HCT116 (cell line): ENCODE measurements at regions not wholly inside any gene's neighbourhood (a gene's known extent, or its start where the extent isn't known, plus 50 kb on each side); places are given as distances from the start of the nearest gene placed in this dataset.

Source experiments
- ATAC-seq: fragments of 200-7000 bp; cut with Tn5 transposase; 2 replicates; pipeline ENCODE4 v1.9.1; 2020; ENCODE audit warnings: mild to moderate bottlenecking, moderate library complexity
- BruUV-seq: library from RNA; stranded (reverse); fragments of 400-500 nt; replicated peaks from 2 replicates; lab custom pipeline; 2021; lab: Mats Ljungman, UMichigan
- CTCF ChIA-PET: fragments of 300-600 bp; sonication (Branson Sonifier 250); formaldehyde crosslinking; loops from one replicate; lab custom pipeline; 2021; ENCODE audit warnings: antibody characterized with exemption; lab: Charles Lee
- POLR2A ChIA-PET: fragments of 300-600, 350-600 bp; sonication (Branson Sonifier 250); formaldehyde crosslinking; loops from one replicate; lab custom pipeline; 2021; ENCODE audit warnings: antibody characterized with exemption; lab: Charles Lee
- RAD21 ChIA-PET, 2 experiments: fragments of 300-600 bp; sonication (Branson Sonifier 250); formaldehyde crosslinking; loops; one replicate each; lab custom pipeline; 2023; ENCODE audit warnings: low total read pairs in 2 of 2; ENCODE audit not compliant: uncharacterized antibody in 2 of 2, unreplicated experiment in 2 of 2, low non-redundant PET in 1 of 2; lab: Charles Lee
- DNase-seq: peaks from one replicate; pipeline ENCODE4 v3.0.0-alpha.2; 2010; ENCODE audit warnings: low read depth, low spot score
- H2AFZ ChIP-seq: fragments of 200-600 bp; shearing (Covaris generic), sonication (generic); 2 replicates; pipeline ENCODE4 v1.6.1; 2017; ENCODE audit warnings: low read depth, mixed run types, mixed read lengths, antibody characterized with exemption, low read length; ENCODE audit not compliant: poor library complexity, severe bottlenecking
- H3K27ac ChIP-seq: 2 replicates; pipeline ENCODE4 v1.5.1; 2012; ENCODE audit warnings: low read depth, low read length
- H3K27me3 ChIP-seq: fragments of 200-600 bp; sonication (generic); 2 replicates; pipeline ENCODE4 v1.6.1; 2016; ENCODE audit warnings: mixed run types, low read length, mixed read lengths; ENCODE audit not compliant: insufficient read depth
- H3K36me3 ChIP-seq, 2 experiments: fragments of 200-500 bp in 1 of 2; fragments of 200-600 bp in 1 of 2; sonication (Bioruptor generic) in 1 of 2; sonication (generic) in 1 of 2; 2 replicates each; pipeline versions ENCODE4 v1.5.1 to v1.6.1; 2014 to 2016; ENCODE audit warnings: low read length in 2 of 2, inconsistent platforms in 1 of 2, mixed read lengths in 1 of 2, mixed run types in 1 of 2; ENCODE audit not compliant: insufficient read depth in 2 of 2, control insufficient read depth in 1 of 2
- H3K4me1 ChIP-seq, 2 experiments: fragments of 200-600 bp in 1 of 2; sonication (generic) in 1 of 2; 2 replicates each; pipeline versions ENCODE4 v1.5.1 to v1.6.1; 2012 to 2017; ENCODE audit warnings: low read length in 2 of 2, inconsistent platforms in 1 of 2, mild to moderate bottlenecking in 1 of 2, mixed read lengths in 1 of 2, mixed run types in 1 of 2, moderate library complexity in 1 of 2; ENCODE audit not compliant: insufficient read depth in 2 of 2, control insufficient read depth in 1 of 2
- H3K4me2 ChIP-seq: fragments of 200-600 bp; sonication (generic); 2 replicates; pipeline ENCODE4 v1.6.1; 2017; ENCODE audit warnings: mixed run types, low read length, mixed read lengths
- H3K4me3 ChIP-seq, 2 experiments: fragments of 200-600 bp in 1 of 2; sonication (generic) in 1 of 2; replicated peaks in 1 of 2; 2 replicates each; pipeline ENCODE4 v1.5.1; 2011 to 2016; ENCODE audit warnings: low read length in 2 of 2, control low read depth in 1 of 2, low read depth in 1 of 2, mild to moderate bottlenecking in 1 of 2, mixed read lengths in 1 of 2, mixed run types in 1 of 2
- H3K79me2 ChIP-seq: fragments of 200-600 bp; sonication (generic); 2 replicates; pipeline ENCODE4 v1.6.1; 2017; ENCODE audit warnings: mild to moderate bottlenecking, mixed run types, low read length, moderate library complexity, mixed read lengths; ENCODE audit not compliant: insufficient read depth
- H3K9ac ChIP-seq: fragments of 200-600 bp; sonication (generic); 2 replicates; pipeline ENCODE4 v1.6.1; 2016; ENCODE audit warnings: low read length, mixed read lengths
- H3K9me2 ChIP-seq: fragments of 200-600 bp; sonication (generic), shearing (Covaris generic); 2 replicates; pipeline ENCODE4 v1.6.1; 2017; ENCODE audit warnings: mixed run types, mild to moderate bottlenecking, moderate library complexity; ENCODE audit not compliant: insufficient read depth
- H3K9me3 ChIP-seq, 2 experiments: fragments of 200-500 bp in 1 of 2; fragments of 200-600 bp in 1 of 2; sonication (Bioruptor generic) in 1 of 2; sonication (generic) in 1 of 2; 2 replicates each; pipeline ENCODE4 v1.6.1; 2014 to 2017; ENCODE audit warnings: low read length in 2 of 2, mixed read lengths in 2 of 2, inconsistent platforms in 1 of 2, low read depth in 1 of 2, mild to moderate bottlenecking in 1 of 2, mixed run types in 1 of 2, moderate library complexity in 1 of 2; ENCODE audit not compliant: control insufficient read depth in 1 of 2, insufficient read depth in 1 of 2
- H4K20me1 ChIP-seq: fragments of 200-600 bp; sonication (generic), shearing (Covaris generic); 2 replicates; pipeline ENCODE4 v1.6.1; 2017; ENCODE audit warnings: mixed run types, mild to moderate bottlenecking, moderate library complexity; ENCODE audit not compliant: insufficient read depth
- ATF3 ChIP-seq: IDR thresholded peaks from 2 replicates; pipeline ENCODE4 v1.6.1; 2012
- CBX3 ChIP-seq: IDR thresholded peaks from 2 replicates; pipeline ENCODE4 v1.6.1; 2012; ENCODE audit warnings: low read depth
- CEBPB ChIP-seq: IDR thresholded peaks from 2 replicates; pipeline ENCODE4 v1.6.1; 2012; ENCODE audit warnings: low read depth
- EGR1 ChIP-seq: IDR thresholded peaks from 2 replicates; pipeline ENCODE4 v1.6.1; 2012; ENCODE audit warnings: low read depth
- ELF1 ChIP-seq: IDR thresholded peaks from 2 replicates; pipeline ENCODE4 v1.6.1; 2012; ENCODE audit warnings: low read depth, borderline replicate concordance
- EZH2 ChIP-seq: fragments of 200-600 bp; sonication (generic); IDR thresholded peaks from 2 replicates; pipeline ENCODE4 v1.6.1; 2017; ENCODE audit warnings: antibody characterized with exemption, mixed run types
- FOSL1 ChIP-seq: IDR thresholded peaks from 2 replicates; pipeline ENCODE4 v1.6.1; 2012; ENCODE audit warnings: low read depth
- JUND ChIP-seq: IDR thresholded peaks from 2 replicates; pipeline ENCODE4 v1.6.1; 2012
- POLR2AphosphoS5 ChIP-seq: IDR thresholded peaks from 2 replicates; pipeline ENCODE4 v1.6.1; 2011; ENCODE audit warnings: mild to moderate bottlenecking, low read depth, low read length, moderate library complexity
- RAD21 ChIP-seq: IDR thresholded peaks from 2 replicates; pipeline ENCODE4 v1.6.1; 2012; ENCODE audit warnings: low read depth, mild to moderate bottlenecking
- SIN3A ChIP-seq: IDR thresholded peaks from 2 replicates; pipeline ENCODE4 v1.6.1; 2012; ENCODE audit warnings: low read depth
- SP1 ChIP-seq: IDR thresholded peaks from 2 replicates; pipeline ENCODE4 v1.6.1; 2012; ENCODE audit warnings: low read depth
- SRF ChIP-seq: IDR thresholded peaks from 2 replicates; pipeline ENCODE4 v1.6.1; 2012; ENCODE audit warnings: low read depth
- YY1 ChIP-seq: IDR thresholded peaks from 2 replicates; pipeline ENCODE4 v1.6.1; 2011; ENCODE audit warnings: low read length, low read depth, moderate library complexity, mild to moderate bottlenecking; ENCODE audit not compliant: insufficient replicate concordance; ENCODE audit errors: extremely low read depth
- ZBTB33 ChIP-seq: IDR thresholded peaks from 2 replicates; pipeline ENCODE4 v1.6.1; 2011; ENCODE audit warnings: mild to moderate bottlenecking, low read length, moderate library complexity; ENCODE audit not compliant: insufficient replicate concordance; ENCODE audit errors: extremely low read depth
- ZNF274 ChIP-seq: fragments of 200-500 bp; sonication (Bioruptor generic); IDR thresholded peaks from 2 replicates; pipeline ENCODE4 v1.6.1; 2014; ENCODE audit warnings: mild to moderate bottlenecking, low read depth, low read length, inconsistent platforms
- intact Hi-C: fragments of 100-400 bp; cut with micrococcal nuclease; formaldehyde crosslinking; loops from 2 replicates; pipeline ENCODE4 v1.10.0; 2022

DNA sequence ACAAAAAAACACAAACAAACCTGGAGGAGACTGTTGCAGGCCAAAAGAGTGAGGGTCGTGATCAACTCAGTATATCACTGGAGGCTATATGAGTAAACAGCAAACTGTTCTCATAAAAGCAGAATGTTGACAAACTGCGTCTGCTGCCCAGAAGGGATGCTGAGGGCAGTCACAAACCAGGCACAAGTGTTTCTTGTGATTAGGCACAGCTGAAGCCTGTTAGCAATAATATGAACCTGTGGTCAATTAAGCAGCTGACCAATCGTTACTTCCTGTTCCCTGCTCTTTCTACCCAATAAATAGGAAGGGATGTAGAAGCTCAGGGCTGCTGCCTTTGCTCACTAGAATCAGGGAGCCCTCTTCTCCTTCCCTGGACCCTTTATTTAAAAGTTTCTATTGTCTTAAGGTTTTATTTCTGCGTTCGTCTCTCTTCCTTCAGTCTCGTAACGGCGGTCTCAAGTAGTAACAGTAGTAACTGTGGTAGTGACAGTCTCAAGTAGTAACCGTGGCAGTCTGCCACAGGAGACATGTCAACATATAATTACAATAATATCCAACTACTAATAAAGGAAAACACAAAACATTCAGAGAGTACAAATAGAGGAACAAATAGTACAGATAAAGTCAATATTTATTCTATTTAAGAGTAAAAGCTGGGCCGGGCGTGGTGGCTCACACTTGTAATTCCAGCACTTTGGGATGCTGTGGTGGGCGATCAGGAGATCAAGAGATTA lies 698.4 kb upstream of the CCDC54 start:
- no peaks in the 10 kb centered on the region for H3K79me2 ChIP-seq
- no peaks in the 10 kb centered on the region for H3K9me2 ChIP-seq
- no peaks in the 10 kb centered on the region for H3K36me3 ChIP-seq
- no peak overlapping the region for H3K4me3 ChIP-seq
- no peak overlapping the region for H3K4me2 ChIP-seq
- DNase-seq = no peak
- H3K27ac ChIP-seq = no peak overlapping the region
- no peak overlapping the region for H2AFZ ChIP-seq
- H3K27me3 ChIP-seq = no peaks in the 10 kb centered on the region
- intact Hi-C loops = no loop called here
- no peaks in the 10 kb centered on the region for H3K9me3 ChIP-seq
- no peak for TF ChIP-seq CBX3
- TF ChIP-seq EZH2 = no peak
- no peak for TF ChIP-seq ZBTB33
- RAD21 ChIA-PET = no interaction called here
- H3K9ac ChIP-seq = no peak overlapping the region
- H3K4me1 ChIP-seq = no peaks in the 10 kb centered on the region
- POLR2A ChIA-PET = no interaction called here
- CTCF ChIA-PET = no interaction called here
- H4K20me1 ChIP-seq = no peaks in the 10 kb centered on the region
- ATAC-seq = no peak
- BruUV-seq = no TSS peak

- Histone ChIP-seq H3K4me3 (no peak overlapping the region), H3K27ac (no peak overlapping the region), H3K36me3 (no peaks in the 10 kb centered on the region), H3K9ac (no peak overlapping the region), H3K79me2 (no peaks in the 10 kb centered on the region), H3K4me2 (no peak overlapping the region), H3K9me2 (no peaks in the 10 kb centered on the region), H2AFZ (no peak overlapping the region), H3K4me1 (no peaks in the 10 kb centered on the region), H3K9me3 (no peaks in the 10 kb centered on the region), H3K27me3 (no peaks in the 10 kb centered on the region), H4K20me1 (no peaks in the 10 kb centered on the region)
- TF ChIP-seq CEBPB = no peak
- no peak for TF ChIP-seq YY1
- no peak for TF ChIP-seq EGR1
- no peak for TF ChIP-seq SP1
- no peak for TF ChIP-seq JUND
- TF ChIP-seq RAD21 = no peak
- TF ChIP-seq CBX3 = no peak
- no peak for TF ChIP-seq SRF
- no peak for TF ChIP-seq SIN3A
- no peak for TF ChIP-seq POLR2AphosphoS5
- TF ChIP-seq FOSL1 = no peak
- TF ChIP-seq ZNF274 = no peak
- TF ChIP-seq ATF3 = no peak
- no peak for TF ChIP-seq ZBTB33
- TF ChIP-seq ELF1 = no peak
- TF ChIP-seq EZH2 = no peak
- ChIA-PET RAD21 (no interaction called here), POLR2A (no interaction called here), CTCF (interaction anchor here (0.7 kb wide), 1 partner anchor 1006 kb away, joined by 3 read pairs; no protein-coding TSS in a partner anchor)
- intact Hi-C loops = no loop called here
- no TSS peak for BruUV-seq
- no peak for ATAC-seq
- DNase-seq = no peak
Observed at GRCh38 chr3:106683953-106684620, 693.2 kb upstream of the CCDC54 start.
